DND-41 (cell line): ENCODE measurements at regions not wholly inside any gene's neighbourhood (a gene's known extent, or its start where the extent isn't known, plus 50 kb on each side); places are given as distances from the start of the nearest gene placed in this dataset.

Source experiments
- EZH2 ChIP-seq: IDR thresholded peaks from 3 replicates; pipeline ENCODE4 v1.6.1; 2012; ENCODE audit warnings: borderline replicate concordance, low read depth, mild to moderate bottlenecking, moderate library complexity, low read length, inconsistent platforms; ENCODE audit not compliant: severe bottlenecking
- TF ChIP-seq, protein P1 (sequence below): IDR thresholded peaks from 2 replicates; pipeline ENCODE4 v1.5.1; 2012; ENCODE audit warnings: borderline replicate concordance, low read length, moderate library complexity, mild to moderate bottlenecking; ENCODE audit not compliant: poor library complexity, severe bottlenecking; ENCODE audit errors: extremely low read depth

- no peak for TF ChIP-seq EZH2
- TF ChIP-seq, protein P1, sequence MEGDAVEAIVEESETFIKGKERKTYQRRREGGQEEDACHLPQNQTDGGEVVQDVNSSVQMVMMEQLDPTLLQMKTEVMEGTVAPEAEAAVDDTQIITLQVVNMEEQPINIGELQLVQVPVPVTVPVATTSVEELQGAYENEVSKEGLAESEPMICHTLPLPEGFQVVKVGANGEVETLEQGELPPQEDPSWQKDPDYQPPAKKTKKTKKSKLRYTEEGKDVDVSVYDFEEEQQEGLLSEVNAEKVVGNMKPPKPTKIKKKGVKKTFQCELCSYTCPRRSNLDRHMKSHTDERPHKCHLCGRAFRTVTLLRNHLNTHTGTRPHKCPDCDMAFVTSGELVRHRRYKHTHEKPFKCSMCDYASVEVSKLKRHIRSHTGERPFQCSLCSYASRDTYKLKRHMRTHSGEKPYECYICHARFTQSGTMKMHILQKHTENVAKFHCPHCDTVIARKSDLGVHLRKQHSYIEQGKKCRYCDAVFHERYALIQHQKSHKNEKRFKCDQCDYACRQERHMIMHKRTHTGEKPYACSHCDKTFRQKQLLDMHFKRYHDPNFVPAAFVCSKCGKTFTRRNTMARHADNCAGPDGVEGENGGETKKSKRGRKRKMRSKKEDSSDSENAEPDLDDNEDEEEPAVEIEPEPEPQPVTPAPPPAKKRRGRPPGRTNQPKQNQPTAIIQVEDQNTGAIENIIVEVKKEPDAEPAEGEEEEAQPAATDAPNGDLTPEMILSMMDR = no peak
These were observed 394.0 kb downstream of the TEX13C start for GRCh38 chrX:125713633-125714032.
